ENCODE measurements at regions not wholly inside any gene's neighbourhood (a gene's known extent, or its start where the extent isn't known, plus 50 kb on each side); places are given as distances from the start of the nearest gene placed in this dataset.

DNA sequence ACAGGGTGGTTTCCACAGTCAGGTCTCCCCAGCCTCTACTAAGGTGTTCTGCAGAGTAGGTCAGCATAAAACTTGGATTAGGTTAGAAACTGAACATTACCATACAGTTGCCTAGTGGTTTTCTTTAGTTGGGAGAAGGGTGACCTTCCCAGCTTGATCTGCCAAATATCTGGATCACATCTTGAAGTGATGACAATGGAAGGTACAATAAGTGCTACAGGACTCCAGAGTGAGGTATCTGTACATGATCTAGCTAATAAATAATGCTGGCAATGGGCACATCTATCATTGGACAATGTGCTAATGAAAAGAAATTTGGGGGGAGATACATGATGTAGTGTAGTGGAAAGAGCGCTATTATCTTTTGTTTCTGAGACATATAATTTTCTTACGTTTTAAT is 54.6 kb upstream of the ACVR1 start:
- dilution Hi-C loops (cut with MboI; ENCODE audit: extremely low pct_ligation_motif_present, low sequenced_read_pairs): no loop called here
- Histone ChIP-seq H3K36me3 (ENCODE audit: control insufficient read depth in 2 of 2, extremely low read depth in 1 of 2, insufficient read depth in 2 of 2, low read length in 2 of 2) (no peaks in the 10 kb centered on the region), H3K79me2 (ENCODE audit: control insufficient read depth, insufficient read depth, low read length) (no peaks in the 10 kb centered on the region), H3K27ac (ENCODE audit: insufficient read depth, low read depth, low read length) (no peak overlapping the region), H2AFZ (ENCODE audit: low read depth, low read length) (no peak overlapping the region), H3K27me3 (ENCODE audit: control insufficient read depth in 2 of 2, insufficient read depth in 2 of 2, low read length in 2 of 2) (peaks cover 0 to 1% of the 10 kb centered on the region in 2 experiments), H3K9me1 (replicated peaks; ENCODE audit: control insufficient read depth, extremely low read depth, insufficient read depth, low read length) (no peaks in the 10 kb centered on the region), H3K9ac (replicated peaks; ENCODE audit: extremely low read depth, insufficient read depth, low read length) (no peak overlapping the region), H3K4me2 (ENCODE audit: insufficient read depth, low read length) (no peak overlapping the region), H3K4me1 (ENCODE audit: control insufficient read depth, extremely low read depth, insufficient read depth, low read length) (no peaks in the 10 kb centered on the region), H4K20me1 (replicated peaks; ENCODE audit: control insufficient read depth, extremely low read depth, insufficient read depth, low read length) (no peaks in the 10 kb centered on the region), H3K4me3 (replicated peaks in 1 of 3; ENCODE audit: insufficient read depth in 1 of 3, low read depth in 1 of 3, low read length in 3 of 3) (no peak overlapping the region), H3K9me3 (replicated peaks; ENCODE audit: control insufficient read depth, insufficient read depth, low read length) (no peaks in the 10 kb centered on the region)
- TF ChIP-seq GATA2 (IDR thresholded peaks at IDR 0.05; ENCODE audit: insufficient read depth, insufficient read length, low read depth, low read length): no peak
- TF ChIP-seq JUN (IDR thresholded peaks at IDR 0.05; ENCODE audit: borderline replicate concordance, insufficient read depth, insufficient read length, low read depth): no peak
- TF ChIP-seq, protein P1, sequence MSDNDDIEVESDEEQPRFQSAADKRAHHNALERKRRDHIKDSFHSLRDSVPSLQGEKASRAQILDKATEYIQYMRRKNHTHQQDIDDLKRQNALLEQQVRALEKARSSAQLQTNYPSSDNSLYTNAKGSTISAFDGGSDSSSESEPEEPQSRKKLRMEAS (IDR thresholded peaks at IDR 0.05; ENCODE audit: insufficient read depth, insufficient read length): no peak
- TF ChIP-seq POLR2AphosphoS5 (IDR thresholded peaks at IDR 0.05; ENCODE audit: insufficient read depth, low read depth, low read length): no peak
- no peak for TF ChIP-seq EZH2 (IDR thresholded peaks at IDR 0.05; ENCODE audit: borderline replicate concordance, low read depth, low read length, severe bottlenecking)
- no peak for TF ChIP-seq FOS (IDR thresholded peaks at IDR 0.05; ENCODE audit: borderline replicate concordance, insufficient read depth, low read length)
- TF ChIP-seq, protein P2, sequence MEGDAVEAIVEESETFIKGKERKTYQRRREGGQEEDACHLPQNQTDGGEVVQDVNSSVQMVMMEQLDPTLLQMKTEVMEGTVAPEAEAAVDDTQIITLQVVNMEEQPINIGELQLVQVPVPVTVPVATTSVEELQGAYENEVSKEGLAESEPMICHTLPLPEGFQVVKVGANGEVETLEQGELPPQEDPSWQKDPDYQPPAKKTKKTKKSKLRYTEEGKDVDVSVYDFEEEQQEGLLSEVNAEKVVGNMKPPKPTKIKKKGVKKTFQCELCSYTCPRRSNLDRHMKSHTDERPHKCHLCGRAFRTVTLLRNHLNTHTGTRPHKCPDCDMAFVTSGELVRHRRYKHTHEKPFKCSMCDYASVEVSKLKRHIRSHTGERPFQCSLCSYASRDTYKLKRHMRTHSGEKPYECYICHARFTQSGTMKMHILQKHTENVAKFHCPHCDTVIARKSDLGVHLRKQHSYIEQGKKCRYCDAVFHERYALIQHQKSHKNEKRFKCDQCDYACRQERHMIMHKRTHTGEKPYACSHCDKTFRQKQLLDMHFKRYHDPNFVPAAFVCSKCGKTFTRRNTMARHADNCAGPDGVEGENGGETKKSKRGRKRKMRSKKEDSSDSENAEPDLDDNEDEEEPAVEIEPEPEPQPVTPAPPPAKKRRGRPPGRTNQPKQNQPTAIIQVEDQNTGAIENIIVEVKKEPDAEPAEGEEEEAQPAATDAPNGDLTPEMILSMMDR (IDR thresholded peaks at IDR 0.05; ENCODE audit: extremely low read depth in 1 of 2, insufficient read depth in 1 of 2, low read depth in 1 of 2, low read length in 2 of 2): no peak
- TF ChIP-seq MYC (IDR thresholded peaks at IDR 0.05; ENCODE audit: low read depth, low read length): no peak
- no peak for TF ChIP-seq POLR2A (IDR thresholded peaks at IDR 0.05; ENCODE audit: low read depth, low read length)
- DNase-seq (ENCODE audit: low read depth, low spot score) (no peak), FAIRE-seq (no peak)
- CTCF ChIA-PET: no interaction called here
- POLR2A ChIA-PET: no interaction called here
- no TSS peak for BruUV-seq (replicated peaks)
- intact Hi-C loops (cut with micrococcal nuclease): no loop called here

Data from endothelial cell of umbilical vein (primary cell).